B cell (primary cell): ENCODE measurements at regions not wholly inside any gene's neighbourhood (a gene's known extent, or its start where the extent isn't known, plus 50 kb on each side); places are given as distances from the start of the nearest gene placed in this dataset.

Experiments
- ATAC-seq: fragments of 200-7000 bp; cut with Tn5 transposase; one replicate; pipeline ENCODE4 v1.10.0; 2021; ENCODE audit warnings: low read depth, mild to moderate bottlenecking, moderate number of reproducible peaks, moderate library complexity
- CTCF ChIA-PET: fragments of 350-600 bp; sonication (Branson Sonifier 250); formaldehyde crosslinking; loops from one replicate; lab custom pipeline; 2021; ENCODE audit warnings: antibody characterized with exemption, inconsistent platforms; lab: Charles Lee
- POLR2A ChIA-PET: fragments of 350-600 bp; sonication (Branson Sonifier 250); formaldehyde crosslinking; loops from one replicate; lab custom pipeline; 2021; ENCODE audit warnings: antibody characterized with exemption; lab: Charles Lee
- DNase-seq: peaks from one replicate; pipeline ENCODE4 v3.0.0; 2013
- H2AFZ ChIP-seq: 2 replicates; pipeline ENCODE4 v1.6.1; 2012; ENCODE audit warnings: mild to moderate bottlenecking, low read depth, low read length; ENCODE audit not compliant: insufficient read depth, poor library complexity, severe bottlenecking
- H3K27ac ChIP-seq, 2 donors: 1 replicate in 1 of 2; 2 replicates in 1 of 2; pipeline ENCODE4 v1.5.1; 2012 to 2013; ENCODE audit warnings: low read length in 2 of 2, mild to moderate bottlenecking in 2 of 2, moderate library complexity in 1 of 2
- H3K27me3 ChIP-seq, 4 experiments: fragments of 200-600 bp in 1 of 4; sonication (generic) in 1 of 4; replicated peaks in 1 of 4; 1 replicate in 2 of 4; 2 replicates in 2 of 4; pipeline versions ENCODE4 v1.6.1 to v1.7.0; 2013 to 2016; ENCODE audit warnings: low read length in 3 of 4, mild to moderate bottlenecking in 2 of 4, mixed read lengths in 1 of 4, moderate library complexity in 1 of 4; ENCODE audit not compliant: insufficient read depth in 4 of 4, control insufficient read depth in 3 of 4; ENCODE audit errors: control extremely low read depth in 1 of 4
- H3K36me3 ChIP-seq, 2 experiments: replicated peaks in 1 of 2; 1 replicate in 1 of 2; 2 replicates in 1 of 2; pipeline versions ENCODE4 v1.6.1 to v1.7.1; 2013; ENCODE audit warnings: low read length in 1 of 2; ENCODE audit not compliant: insufficient read depth in 2 of 2, control insufficient read depth in 1 of 2; ENCODE audit errors: control extremely low read depth in 1 of 2, extremely low read depth in 1 of 2
- H3K4me1 ChIP-seq, 2 donors: fragments of 200-600 bp in 1 of 2; sonication (generic) in 1 of 2; 1 replicate in 1 of 2; 2 replicates in 1 of 2; pipeline versions ENCODE4 v1.5.1 to v1.6.1; 2013 to 2017; ENCODE audit warnings: low read length in 2 of 2; ENCODE audit not compliant: control insufficient read depth in 2 of 2, insufficient read depth in 2 of 2
- H3K4me2 ChIP-seq: replicated peaks from 2 replicates; pipeline ENCODE3; 2012; ENCODE audit warnings: mild to moderate bottlenecking, low read depth, low read length; ENCODE audit not compliant: poor library complexity, severe bottlenecking
- H3K4me3 ChIP-seq, 5 experiments: fragments of 200-600 bp in 1 of 5; sonication (generic) in 1 of 5; 1 replicate in 3 of 5; 2 replicates in 2 of 5; pipeline versions ENCODE4 v1.5.1 to v1.7.0; 2011 to 2016; ENCODE audit warnings: low read length in 4 of 5, mild to moderate bottlenecking in 4 of 5, low read depth in 2 of 5, control low read depth in 1 of 5, moderate library complexity in 1 of 5; ENCODE audit not compliant: insufficient read depth in 1 of 5; ENCODE audit errors: control extremely low read depth in 1 of 5, extremely low read depth in 1 of 5
- H3K79me2 ChIP-seq: fragments of 200-600 bp; sonication (generic); one replicate; pipeline ENCODE4 v1.6.0; 2016; ENCODE audit warnings: low read length; ENCODE audit not compliant: control insufficient read depth, insufficient read depth
- H3K9ac ChIP-seq: fragments of 200-600 bp; sonication (generic); 2 replicates; pipeline ENCODE4 v1.6.1; 2017; ENCODE audit warnings: mild to moderate bottlenecking, low read length, moderate library complexity
- H3K9me3 ChIP-seq, 3 donors: one replicate each; pipeline versions ENCODE4 v1.6.1 to v1.7.1; 2013; ENCODE audit warnings: low read length in 2 of 3; ENCODE audit not compliant: control insufficient read depth in 2 of 3, insufficient read depth in 1 of 3; ENCODE audit errors: control extremely low read depth in 1 of 3
- H4K20me1 ChIP-seq: 2 replicates; pipeline ENCODE4 v1.6.0; 2012; ENCODE audit warnings: mild to moderate bottlenecking, low read length; ENCODE audit not compliant: insufficient read depth, control insufficient read depth, poor library complexity, severe bottlenecking
- H3K27ac Mint-ChIP-seq: one replicate; pipeline ENCODE4 v1.8.0; 2021; ENCODE audit warnings: mixed read lengths
- H3K27me3 Mint-ChIP-seq: one replicate; pipeline ENCODE4 v1.8.0; 2021; ENCODE audit warnings: mixed read lengths
- H3K4me1 Mint-ChIP-seq: one replicate; pipeline ENCODE4 v1.8.0; 2021; ENCODE audit warnings: mixed read lengths
- H3K4me3 Mint-ChIP-seq: one replicate; pipeline ENCODE4 v1.8.0; 2021; ENCODE audit warnings: mixed read lengths
- H3K9me3 Mint-ChIP-seq: one replicate; pipeline ENCODE4 v1.8.0; 2022; ENCODE audit warnings: mixed read lengths; ENCODE audit not compliant: insufficient read depth
- EZH2 ChIP-seq: IDR thresholded peaks from 2 replicates; pipeline ENCODE4 v1.6.1; 2012; ENCODE audit warnings: borderline replicate concordance, low read depth, mild to moderate bottlenecking, moderate library complexity, low read length; ENCODE audit not compliant: insufficient read depth, poor library complexity, severe bottlenecking
- WGBS: methylation state at CpG from one replicate; pipeline ENCODE4 v1.1.5; 2013; ENCODE audit warnings: missing lambda C conversion rate; ENCODE audit not compliant: insufficient coverage; 5-methylcytosine and 5-hydroxymethylcytosine counted together
- intact Hi-C: fragments of 100-400 bp; cut with micrococcal nuclease; formaldehyde crosslinking; loops from one replicate; pipeline ENCODE4 v1.10.0; 2022
- TF ChIP-seq, protein P1 (sequence below): fragments of 200-600 bp; IDR thresholded peaks from one replicate; pipeline ENCODE4 v1.8.0; 2022; ENCODE audit warnings: antibody characterized with exemption, mild to moderate bottlenecking

DNA sequence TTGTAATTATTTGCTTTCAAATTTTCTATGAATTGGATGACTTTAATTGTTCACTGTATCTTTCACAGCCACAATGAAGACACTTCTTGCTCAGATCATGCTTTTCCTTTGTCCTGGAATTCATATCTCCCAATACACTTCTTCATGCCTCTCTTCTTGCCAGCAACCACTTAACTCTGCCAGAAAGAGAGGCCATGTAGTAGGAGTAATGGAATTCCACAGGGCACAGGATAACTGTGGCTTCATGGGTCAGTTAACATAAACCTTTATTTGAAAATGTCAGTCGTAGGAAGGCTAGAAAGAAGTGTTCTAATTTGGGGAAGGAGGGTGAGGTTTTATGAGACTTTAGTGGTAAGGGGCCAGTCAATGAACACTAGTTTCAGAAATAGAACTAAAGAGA lies 190.3 kb downstream of the TMEM167A start:
- Histone ChIP-seq H3K4me3 (no peak overlapping the region), H3K27me3 (no peaks in the 10 kb centered on the region), H3K9me3 (no peaks in the 10 kb centered on the region), H3K4me2 (no peak overlapping the region), H4K20me1 (no peaks in the 10 kb centered on the region), H3K4me1 (no peaks in the 10 kb centered on the region), H2AFZ (no peak overlapping the region), H3K36me3 (no peaks in the 10 kb centered on the region), H3K79me2 (no peaks in the 10 kb centered on the region), H3K9ac (no peak overlapping the region), H3K27ac (no peak overlapping the region)
- intact Hi-C loops, result no loop called here
- WGBS, result 73% methylated on average over 1 of the region's 1 CpG
- TF ChIP-seq EZH2, result no peak
- TF ChIP-seq, protein P1, sequence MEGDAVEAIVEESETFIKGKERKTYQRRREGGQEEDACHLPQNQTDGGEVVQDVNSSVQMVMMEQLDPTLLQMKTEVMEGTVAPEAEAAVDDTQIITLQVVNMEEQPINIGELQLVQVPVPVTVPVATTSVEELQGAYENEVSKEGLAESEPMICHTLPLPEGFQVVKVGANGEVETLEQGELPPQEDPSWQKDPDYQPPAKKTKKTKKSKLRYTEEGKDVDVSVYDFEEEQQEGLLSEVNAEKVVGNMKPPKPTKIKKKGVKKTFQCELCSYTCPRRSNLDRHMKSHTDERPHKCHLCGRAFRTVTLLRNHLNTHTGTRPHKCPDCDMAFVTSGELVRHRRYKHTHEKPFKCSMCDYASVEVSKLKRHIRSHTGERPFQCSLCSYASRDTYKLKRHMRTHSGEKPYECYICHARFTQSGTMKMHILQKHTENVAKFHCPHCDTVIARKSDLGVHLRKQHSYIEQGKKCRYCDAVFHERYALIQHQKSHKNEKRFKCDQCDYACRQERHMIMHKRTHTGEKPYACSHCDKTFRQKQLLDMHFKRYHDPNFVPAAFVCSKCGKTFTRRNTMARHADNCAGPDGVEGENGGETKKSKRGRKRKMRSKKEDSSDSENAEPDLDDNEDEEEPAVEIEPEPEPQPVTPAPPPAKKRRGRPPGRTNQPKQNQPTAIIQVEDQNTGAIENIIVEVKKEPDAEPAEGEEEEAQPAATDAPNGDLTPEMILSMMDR, result no peak
- Mint-ChIP-seq H3K27me3 (no peaks in the 10 kb centered on the region), H3K4me1 (peaks cover 5% of the 10 kb centered on the region), H3K27ac (no peak overlapping the region), H3K4me3 (no peak overlapping the region), H3K9me3 (no peaks in the 10 kb centered on the region)
- DNase-seq (no peak), ATAC-seq (no peak)
- POLR2A ChIA-PET, result no interaction called here
- CTCF ChIA-PET, result no interaction called here

DNA sequence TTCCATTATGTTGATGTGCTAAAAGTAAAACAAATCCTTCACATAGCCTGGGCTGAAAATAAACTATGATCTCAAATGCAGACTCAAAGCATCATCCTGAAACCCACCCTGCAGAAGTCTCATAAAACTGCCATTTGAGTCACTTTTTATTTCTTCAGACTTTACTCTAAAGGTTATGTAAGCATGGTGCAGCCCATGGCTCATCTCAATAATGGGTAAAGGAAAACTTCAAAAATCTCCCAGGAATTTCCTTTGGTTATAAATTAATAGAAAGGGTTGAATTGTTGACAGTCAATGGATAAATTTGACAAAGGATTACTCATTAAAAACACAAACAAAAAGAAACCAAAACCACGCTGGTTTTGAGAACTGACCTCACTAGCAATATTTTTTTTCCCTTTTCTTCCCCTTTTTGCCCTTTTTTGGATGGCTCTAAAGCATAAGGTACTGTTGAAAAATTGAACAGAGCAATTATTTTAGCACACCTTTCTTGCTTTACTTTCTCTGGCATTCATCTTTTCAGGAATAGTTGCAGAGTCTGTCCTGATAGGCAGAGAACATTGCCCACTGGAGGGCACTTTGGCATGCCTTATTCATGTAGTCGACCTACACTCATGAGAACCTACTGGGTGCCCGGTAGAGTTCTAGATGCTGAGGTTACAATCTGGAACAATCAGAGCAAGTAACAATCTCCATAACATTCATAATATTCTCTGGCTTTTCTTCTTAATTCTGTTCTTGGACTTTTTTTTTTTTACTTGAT lies 191.4 kb downstream of the TMEM167A start:
- no peaks in the 10 kb centered on the region for H3K79me2 ChIP-seq
- DNase-seq (no peak), ATAC-seq (no peak)
- H3K36me3 ChIP-seq, result no peaks in the 10 kb centered on the region
- H2AFZ ChIP-seq, result no peak overlapping the region
- peaks cover 0 to 6% (median 3%) of the 10 kb centered on the region in 3 donors for H3K9me3 ChIP-seq
- POLR2A ChIA-PET, result no interaction called here
- H3K27me3 ChIP-seq, result no peaks in the 10 kb centered on the region
- no peak overlapping the region for H3K27ac ChIP-seq
- no peak overlapping the region for H3K4me3 ChIP-seq
- H3K9ac ChIP-seq, result no peak overlapping the region
- Mint-ChIP-seq H3K27me3 (no peaks in the 10 kb centered on the region), H3K4me1 (peaks cover 7% of the 10 kb centered on the region), H3K9me3 (no peaks in the 10 kb centered on the region), H3K27ac (no peak overlapping the region), H3K4me3 (no peak overlapping the region)
- no CpG with 5 or more reads among the region's 3 CpGs for WGBS
- H4K20me1 ChIP-seq, result no peaks in the 10 kb centered on the region
- TF ChIP-seq, protein P1, result no peak
- no peak for TF ChIP-seq EZH2
- no peak overlapping the region for H3K4me2 ChIP-seq
- CTCF ChIA-PET, result interaction anchor here (1.0 kb wide), 1 partner anchor 532 kb away, joined by 4 read pairs; no protein-coding TSS in a partner anchor
- no peaks in the 10 kb centered on the region for H3K4me1 ChIP-seq
- intact Hi-C loops, result no loop called here
